H9 (cell line): ENCODE measurements at regions not wholly inside any gene's neighbourhood (a gene's known extent, or its start where the extent isn't known, plus 50 kb on each side); places are given as distances from the start of the nearest gene placed in this dataset.

Experiments
- DNase-seq: peaks from one replicate; pipeline ENCODE4 v3.0.0-alpha.2; 2017
- H2AFZ ChIP-seq: one replicate; pipeline ENCODE4 v1.6.1; 2013; ENCODE audit warnings: mild to moderate bottlenecking, low read length, control low read depth, moderate library complexity
- H2AK5ac ChIP-seq: 2 replicates; pipeline ENCODE4 v1.6.1; 2013; ENCODE audit warnings: low read length, control low read depth, mixed read lengths; ENCODE audit not compliant: insufficient read length
- H2BK120ac ChIP-seq: one replicate; pipeline ENCODE4 v1.6.1; 2013; ENCODE audit warnings: low read depth, mild to moderate bottlenecking, low read length, control low read depth, inconsistent platforms; ENCODE audit not compliant: poor library complexity, severe bottlenecking
- H2BK12ac ChIP-seq: 2 replicates; pipeline ENCODE4 v1.6.1; 2013; ENCODE audit warnings: low read length, control low read depth, mixed read lengths, low read depth; ENCODE audit not compliant: insufficient read length
- H2BK15ac ChIP-seq: 2 replicates; pipeline ENCODE4 v1.6.1; 2013; ENCODE audit warnings: low read depth, low read length, control low read depth
- H2BK20ac ChIP-seq: one replicate; pipeline ENCODE4 v1.6.1; 2013; ENCODE audit warnings: low read depth, mild to moderate bottlenecking, low read length, control low read depth, inconsistent platforms; ENCODE audit not compliant: poor library complexity, severe bottlenecking
- H2BK5ac ChIP-seq: 2 replicates; pipeline ENCODE4 v1.6.1; 2013; ENCODE audit warnings: low read length, control low read depth, mixed read lengths; ENCODE audit not compliant: insufficient read length
- H3K14ac ChIP-seq: 2 replicates; pipeline ENCODE4 v1.6.1; 2013; ENCODE audit warnings: low read length, control low read depth; ENCODE audit not compliant: insufficient read depth
- H3K18ac ChIP-seq: 2 replicates; pipeline ENCODE4 v1.6.1; 2013; ENCODE audit warnings: low read depth, mild to moderate bottlenecking, mixed read lengths, low read length, control low read depth; ENCODE audit not compliant: insufficient read length
- H3K23ac ChIP-seq: 2 replicates; pipeline ENCODE4 v1.6.1; 2013; ENCODE audit warnings: low read length, control low read depth, mixed read lengths, low read depth; ENCODE audit not compliant: insufficient read length
- H3K23me2 ChIP-seq: 2 replicates; pipeline ENCODE4 v1.6.1; 2013; ENCODE audit warnings: low read depth, mild to moderate bottlenecking, mixed read lengths, low read length, control low read depth; ENCODE audit not compliant: insufficient read length, poor library complexity, severe bottlenecking
- H3K27ac ChIP-seq: 2 replicates; pipeline ENCODE4 v1.5.1; 2013; ENCODE audit warnings: low read length, control low read depth, mixed read lengths, low read depth; ENCODE audit not compliant: insufficient read length
- H3K27me3 ChIP-seq: 2 replicates; pipeline ENCODE4 v1.6.1; 2013; ENCODE audit warnings: low read length, control low read depth, inconsistent platforms; ENCODE audit not compliant: insufficient read depth
- H3K4ac ChIP-seq: 2 replicates; pipeline ENCODE4 v1.6.1; 2013; ENCODE audit warnings: low read depth, mild to moderate bottlenecking, control low read depth, inconsistent platforms, low read length, moderate library complexity
- H3K4me1 ChIP-seq: 2 replicates; pipeline ENCODE4 v1.6.1; 2013; ENCODE audit warnings: low read length, control low read depth, inconsistent platforms; ENCODE audit not compliant: insufficient read depth
- H3K4me2 ChIP-seq: 2 replicates; pipeline ENCODE4 v1.6.1; 2013; ENCODE audit warnings: low read length, control low read depth, mixed read lengths; ENCODE audit not compliant: insufficient read length, insufficient read depth
- H3K56ac ChIP-seq: 2 replicates; pipeline ENCODE4 v1.6.1; 2013; ENCODE audit warnings: low read depth, mild to moderate bottlenecking, mixed read lengths, low read length, control low read depth; ENCODE audit not compliant: insufficient read length
- H3K79me1 ChIP-seq: 2 replicates; pipeline ENCODE4 v1.6.1; 2013; ENCODE audit warnings: low read depth, mild to moderate bottlenecking, moderate library complexity, low read length, control low read depth, inconsistent platforms; ENCODE audit not compliant: insufficient read depth, poor library complexity, severe bottlenecking
- H3K79me2 ChIP-seq: 2 replicates; pipeline ENCODE4 v1.6.1; 2013; ENCODE audit warnings: low read length, control low read depth, inconsistent platforms; ENCODE audit not compliant: insufficient read depth
- H3K9ac ChIP-seq: 2 replicates; pipeline ENCODE4 v1.6.1; 2013; ENCODE audit warnings: low read length, control low read depth, mixed read lengths; ENCODE audit not compliant: insufficient read length; ENCODE audit errors: extremely low read depth
- H3K9me3 ChIP-seq: one replicate; pipeline ENCODE4 v1.6.1; 2013; ENCODE audit warnings: low read depth, low read length, inconsistent platforms; ENCODE audit not compliant: control insufficient read depth
- H3T11ph ChIP-seq: one replicate; pipeline ENCODE4 v1.6.1; 2013; ENCODE audit warnings: mild to moderate bottlenecking, low read length, control low read depth, inconsistent platforms
- H4K20me1 ChIP-seq: one replicate; pipeline ENCODE4 v1.6.1; 2013; ENCODE audit not compliant: control insufficient read depth, insufficient read length, insufficient read depth
- H4K5ac ChIP-seq: 2 replicates; pipeline ENCODE4 v1.6.1; 2013; ENCODE audit warnings: low read depth, mild to moderate bottlenecking, mixed read lengths, low read length, control low read depth; ENCODE audit not compliant: insufficient read length
- H4K8ac ChIP-seq: replicated peaks from 2 replicates; pipeline ENCODE4 v1.6.1; 2013; ENCODE audit warnings: low read length, control low read depth, mixed read lengths, low read depth; ENCODE audit not compliant: insufficient read length
- H4K91ac ChIP-seq: 2 replicates; pipeline ENCODE4 v1.6.1; 2013; ENCODE audit warnings: low read depth, mild to moderate bottlenecking, moderate library complexity, mixed read lengths, low read length, control low read depth; ENCODE audit not compliant: insufficient read length
- H3K27ac Mint-ChIP-seq, 3 experiments: 2 replicates in 2 of 3; 3 replicates in 1 of 3; pipeline ENCODE4 v1.8.0; 2020 to 2021; ENCODE audit warnings: mixed read lengths in 3 of 3, mild to moderate bottlenecking in 1 of 3, moderate library complexity in 1 of 3
- H3K27me3 Mint-ChIP-seq: 2 replicates; pipeline ENCODE4 v1.8.0; 2021; ENCODE audit warnings: low read depth, mild to moderate bottlenecking, moderate library complexity, mixed read lengths
- H3K36me3 Mint-ChIP-seq, 3 experiments: 2 replicates in 2 of 3; 3 replicates in 1 of 3; pipeline ENCODE4 v1.8.0; 2020 to 2021; ENCODE audit warnings: low read depth in 3 of 3, mixed read lengths in 3 of 3; ENCODE audit not compliant: insufficient read depth in 1 of 3
- H3K4me1 Mint-ChIP-seq, 2 experiments: 2 replicates each; pipeline ENCODE4 v1.8.0; 2020; ENCODE audit warnings: mixed read lengths in 2 of 2
- H3K4me3 Mint-ChIP-seq, 2 experiments: 2 replicates in 1 of 2; 3 replicates in 1 of 2; pipeline ENCODE4 v1.8.0; 2020 to 2021; ENCODE audit warnings: mild to moderate bottlenecking in 2 of 2, mixed read lengths in 2 of 2, moderate library complexity in 1 of 2
- H3K9me3 Mint-ChIP-seq, 2 experiments: 2 replicates in 1 of 2; 3 replicates in 1 of 2; pipeline ENCODE4 v1.8.0; 2020; ENCODE audit warnings: mild to moderate bottlenecking in 2 of 2, mixed read lengths in 2 of 2, moderate library complexity in 1 of 2
- TF ChIP-seq, protein P1 (sequence below): fragments of 200-600 bp; sonication (generic); conservative IDR thresholded peaks from 3 replicates; pipeline ENCODE4 v1.8.0; 2021; ENCODE audit warnings: antibody characterized with exemption, mild to moderate bottlenecking

DNA sequence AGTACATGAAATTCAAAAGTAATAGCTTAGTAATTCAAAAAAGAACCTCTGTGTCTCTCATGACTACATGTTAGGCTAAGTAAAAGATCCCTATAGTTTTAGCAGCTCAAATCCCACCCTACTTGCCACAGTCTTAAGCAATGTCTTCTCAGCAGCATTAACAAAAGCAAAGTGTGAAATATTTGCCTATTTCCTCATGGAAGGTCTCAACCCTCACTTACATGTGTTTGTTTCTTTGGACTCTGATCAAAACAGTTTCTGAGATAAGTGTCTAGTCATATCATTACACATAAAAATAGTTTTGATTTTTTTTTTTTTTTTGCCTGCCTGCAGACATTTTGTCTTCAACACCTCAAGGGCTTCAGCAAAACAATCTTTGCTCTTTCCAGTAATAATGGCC is 310.5 kb downstream of the CETN3 start:
- no peaks in the 10 kb centered on the region for H3K9me3 Mint-ChIP-seq
- TF ChIP-seq, protein P1, sequence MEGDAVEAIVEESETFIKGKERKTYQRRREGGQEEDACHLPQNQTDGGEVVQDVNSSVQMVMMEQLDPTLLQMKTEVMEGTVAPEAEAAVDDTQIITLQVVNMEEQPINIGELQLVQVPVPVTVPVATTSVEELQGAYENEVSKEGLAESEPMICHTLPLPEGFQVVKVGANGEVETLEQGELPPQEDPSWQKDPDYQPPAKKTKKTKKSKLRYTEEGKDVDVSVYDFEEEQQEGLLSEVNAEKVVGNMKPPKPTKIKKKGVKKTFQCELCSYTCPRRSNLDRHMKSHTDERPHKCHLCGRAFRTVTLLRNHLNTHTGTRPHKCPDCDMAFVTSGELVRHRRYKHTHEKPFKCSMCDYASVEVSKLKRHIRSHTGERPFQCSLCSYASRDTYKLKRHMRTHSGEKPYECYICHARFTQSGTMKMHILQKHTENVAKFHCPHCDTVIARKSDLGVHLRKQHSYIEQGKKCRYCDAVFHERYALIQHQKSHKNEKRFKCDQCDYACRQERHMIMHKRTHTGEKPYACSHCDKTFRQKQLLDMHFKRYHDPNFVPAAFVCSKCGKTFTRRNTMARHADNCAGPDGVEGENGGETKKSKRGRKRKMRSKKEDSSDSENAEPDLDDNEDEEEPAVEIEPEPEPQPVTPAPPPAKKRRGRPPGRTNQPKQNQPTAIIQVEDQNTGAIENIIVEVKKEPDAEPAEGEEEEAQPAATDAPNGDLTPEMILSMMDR = no peak
- H4K20me1 ChIP-seq = no peaks in the 10 kb centered on the region
- no peak overlapping the region for H3K14ac ChIP-seq
- H2BK15ac ChIP-seq = no peak overlapping the region
- no peaks in the 10 kb centered on the region for H3K23me2 ChIP-seq
- no peak overlapping the region for H3K4me3 Mint-ChIP-seq
- H3K56ac ChIP-seq = no peak overlapping the region
- H3K27ac ChIP-seq = no peak overlapping the region
- no peaks in the 10 kb centered on the region for H3K4me1 Mint-ChIP-seq
- no peaks in the 10 kb centered on the region for H3K27me3 ChIP-seq
- no peak overlapping the region for H4K5ac ChIP-seq
- H2AK5ac ChIP-seq = no peak overlapping the region
- no peak overlapping the region for H2BK5ac ChIP-seq
- H2BK120ac ChIP-seq = no peak overlapping the region
- H4K8ac ChIP-seq = no peak overlapping the region
- no peaks in the 10 kb centered on the region for H3K79me1 ChIP-seq
- H2BK20ac ChIP-seq = no peak overlapping the region
- H2AFZ ChIP-seq = no peak overlapping the region
- no peak overlapping the region for H3K9ac ChIP-seq
- H3T11ph ChIP-seq = no peak overlapping the region
- H3K27me3 Mint-ChIP-seq = no peaks in the 10 kb centered on the region
- no peaks in the 10 kb centered on the region for H3K9me3 ChIP-seq
- H3K4me2 ChIP-seq = no peak overlapping the region
- no peak overlapping the region for H3K18ac ChIP-seq
- H3K4ac ChIP-seq = no peak overlapping the region
- no peak overlapping the region for H4K91ac ChIP-seq
- DNase-seq = no peak
- no peak overlapping the region for H3K23ac ChIP-seq
- no peak overlapping the region for H3K27ac Mint-ChIP-seq
- no peaks in the 10 kb centered on the region for H3K36me3 Mint-ChIP-seq
- H2BK12ac ChIP-seq = no peak overlapping the region
- H3K79me2 ChIP-seq = no peaks in the 10 kb centered on the region
- H3K4me1 ChIP-seq = no peaks in the 10 kb centered on the region; the same call in 1 of the 2 replicates
